DOHH2 (cell line): ENCODE measurements at regions not wholly inside any gene's neighbourhood (a gene's known extent, or its start where the extent isn't known, plus 50 kb on each side); places are given as distances from the start of the nearest gene placed in this dataset.

Experiments used
- CTCF ChIP-seq: fragments of 200-600 bp; sonication (generic); IDR thresholded peaks from one replicate; pipeline ENCODE4 v1.5.1; 2014; ENCODE audit warnings: antibody characterized with exemption, mild to moderate bottlenecking, low read depth, low read length; ENCODE audit not compliant: poor library complexity, severe bottlenecking
- EZH2phosphoT487 ChIP-seq: fragments of 200-600 bp; sonication (generic); IDR thresholded peaks from 2 replicates; pipeline ENCODE4 v1.6.1; 2017; ENCODE audit warnings: borderline replicate concordance, mild to moderate bottlenecking, antibody characterized with exemption, low read length, moderate library complexity, mixed read lengths

DNA sequence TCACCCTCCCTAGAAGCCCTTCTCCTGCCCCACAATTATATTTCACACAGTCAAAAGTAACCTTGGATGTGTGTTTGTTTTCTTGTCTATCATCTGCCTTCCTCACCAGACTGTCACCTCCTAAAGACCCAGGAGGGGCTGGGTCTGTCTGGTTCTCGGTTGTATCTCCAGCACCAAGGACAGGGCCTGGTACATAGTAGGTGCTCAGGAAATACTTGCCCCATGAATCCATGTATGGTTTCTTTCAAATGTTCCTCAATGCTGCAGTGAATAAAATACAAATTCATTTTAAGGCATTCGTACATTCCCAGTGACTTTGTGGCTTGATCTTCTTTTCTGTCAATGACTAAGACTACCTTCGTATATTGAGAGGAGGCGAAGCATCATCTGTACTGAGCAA lies 122.9 kb upstream of the ZNF716 start:
- no peak for TF ChIP-seq CTCF
- no peak for TF ChIP-seq EZH2phosphoT487
